Stimulated activated CD8-positive, alpha-beta memory T cell treated with anti-CD3 and anti-CD28 coated beads, Interleukin-4, amount 100 ng/mL, for 1 hour (primary cell): ENCODE measurements at regions not wholly inside any gene's neighbourhood (a gene's known extent, or its start where the extent isn't known, plus 50 kb on each side); places are given as distances from the start of the nearest gene placed in this dataset.

Experiments used
- DNase-seq, 2 donors: peaks; one replicate each; pipeline ENCODE4 v3.0.0-alpha.2; 2020; ENCODE audit warnings: low read depth in 2 of 2, low spot score in 1 of 2

DNA sequence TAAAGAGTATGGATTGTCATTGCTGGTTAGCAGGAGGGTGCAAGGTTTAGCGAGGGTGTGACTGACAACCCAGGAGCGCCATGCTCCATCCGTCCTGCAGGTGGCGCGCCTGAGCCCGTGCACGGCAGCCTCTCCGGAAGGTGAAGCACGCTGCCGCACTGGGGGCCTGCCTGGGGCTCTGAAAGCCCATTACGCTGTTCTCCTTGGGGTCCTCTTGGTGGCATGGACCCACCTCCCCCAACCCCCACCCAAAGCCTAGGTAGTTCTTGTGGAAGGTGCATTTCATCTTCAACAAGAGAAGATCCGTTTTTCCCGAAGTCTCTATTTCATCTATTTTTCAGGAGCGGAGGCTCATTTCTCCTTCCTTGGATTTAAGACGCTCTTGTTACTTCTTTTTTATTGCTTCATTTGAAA lies 197.4 kb upstream of the KCNG1 start:
- DNase-seq, result peak; percentile 7 to 21

DNA sequence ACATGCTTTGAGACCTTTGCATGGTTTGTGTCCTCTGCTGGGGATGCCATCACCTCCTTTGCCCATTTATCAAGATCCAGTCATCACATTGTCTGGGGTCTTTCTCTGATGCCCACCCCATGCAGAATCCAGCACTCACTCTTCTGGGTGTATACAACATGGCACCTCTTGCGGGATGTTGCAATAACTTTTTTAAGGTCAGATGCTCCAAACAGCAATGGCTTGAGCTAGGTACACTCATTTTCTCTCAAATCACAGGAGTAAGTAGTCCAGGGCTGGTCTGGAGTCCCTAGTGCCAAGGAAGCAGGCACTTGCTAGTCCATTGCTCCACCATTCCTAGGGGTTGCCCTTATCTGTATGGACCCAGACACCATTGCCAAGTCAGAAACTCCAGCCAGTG lies 196.6 kb upstream of the KCNG1 start:
- DNase-seq, result no peak

DNA sequence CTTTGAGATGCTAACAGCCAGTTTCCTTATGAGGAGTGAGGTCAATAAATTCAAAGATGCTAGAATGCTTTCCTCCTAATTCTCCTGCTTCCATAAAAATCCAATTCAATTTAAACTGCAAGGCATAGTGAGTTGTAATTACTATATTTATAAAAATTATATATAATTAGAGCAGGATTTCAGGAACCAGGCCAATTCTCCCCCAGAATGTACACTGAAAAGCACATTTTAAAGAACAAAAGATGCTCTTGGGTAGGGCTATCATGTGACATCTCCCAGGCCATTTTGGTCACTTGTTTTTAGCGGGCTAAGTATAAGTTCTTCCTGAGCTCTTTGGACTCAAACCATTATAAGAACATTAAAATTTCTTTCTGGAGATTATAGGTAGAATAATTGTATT lies 195.7 kb upstream of the KCNG1 start:
- no peak for DNase-seq

DNA sequence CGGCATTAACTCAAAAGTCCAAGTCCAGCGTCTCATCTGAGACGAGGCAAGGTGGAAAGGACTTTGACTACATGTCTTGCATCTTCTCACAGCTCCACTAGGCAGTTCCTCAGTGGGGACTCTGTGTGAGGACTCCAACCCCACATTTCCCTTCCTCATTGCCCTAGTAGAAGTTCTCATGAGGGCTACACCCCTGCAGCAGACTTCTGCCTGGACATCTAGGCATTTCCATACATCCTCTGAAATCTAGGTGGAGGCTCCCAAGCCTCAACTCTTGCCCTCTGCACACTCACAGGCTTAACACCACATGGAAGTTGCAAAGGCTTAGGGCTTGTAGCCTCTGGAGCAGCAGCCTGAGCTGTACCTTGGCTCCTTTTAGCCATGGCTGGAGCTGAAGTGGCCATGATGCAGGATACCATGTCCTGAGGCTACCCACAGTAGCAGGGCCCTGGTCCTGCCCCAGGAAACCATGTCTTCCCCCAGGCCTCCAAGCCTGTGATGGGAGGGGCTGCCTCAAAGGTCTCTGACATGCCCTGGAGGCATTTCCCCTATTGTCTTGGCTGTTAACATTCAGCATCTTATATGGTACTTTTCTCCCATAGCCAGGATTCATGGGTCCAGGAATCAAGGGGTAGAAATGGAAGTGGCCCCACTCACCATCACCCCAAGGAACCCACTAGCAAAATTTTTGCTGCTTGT lies 194.6 kb upstream of the KCNG1 start:
- no peak for DNase-seq

DNA sequence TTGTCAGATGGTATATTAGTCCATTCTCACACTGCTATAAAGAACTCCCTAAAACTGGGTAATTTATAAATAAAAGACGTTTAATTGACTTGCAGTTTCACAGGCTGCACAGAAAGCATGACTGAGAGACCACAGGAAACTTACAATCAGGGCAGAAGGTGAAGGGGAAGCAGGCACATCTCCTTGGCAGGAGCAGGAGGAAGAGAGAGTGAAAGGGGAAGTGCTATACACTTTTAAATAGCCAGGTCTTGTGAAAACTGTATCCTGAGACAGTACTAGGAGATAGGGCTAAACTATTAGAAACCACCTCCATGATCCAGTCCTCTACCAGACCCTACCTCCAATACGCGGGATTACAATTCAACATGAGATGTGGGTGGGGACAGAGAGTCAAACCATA lies 193.9 kb upstream of the KCNG1 start:
- DNase-seq, result no peak

DNA sequence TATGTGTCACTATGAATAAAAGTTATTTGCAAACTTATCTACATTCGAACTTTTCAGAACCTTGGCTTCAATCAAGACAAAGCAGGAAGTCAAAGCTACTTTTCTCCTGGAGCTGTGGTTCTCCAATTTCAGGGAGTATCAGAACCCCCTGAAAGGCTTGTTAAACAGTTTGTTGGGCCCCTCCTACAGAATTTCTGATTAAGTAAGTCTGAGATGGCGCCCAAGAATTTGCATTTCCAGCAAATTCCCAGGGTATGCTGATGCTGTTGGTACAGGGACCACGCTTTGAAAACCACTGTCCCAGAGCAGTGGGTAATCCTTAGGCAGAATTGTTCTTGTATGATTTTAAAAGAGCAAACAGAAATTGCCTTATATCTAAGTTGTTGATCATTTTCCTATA lies 189.9 kb upstream of the KCNG1 start:
- no peak for DNase-seq

GRCh38 chr20:51211191-51211590 lies 188.3 kb upstream of the KCNG1 start:
- no peak for DNase-seq

DNA sequence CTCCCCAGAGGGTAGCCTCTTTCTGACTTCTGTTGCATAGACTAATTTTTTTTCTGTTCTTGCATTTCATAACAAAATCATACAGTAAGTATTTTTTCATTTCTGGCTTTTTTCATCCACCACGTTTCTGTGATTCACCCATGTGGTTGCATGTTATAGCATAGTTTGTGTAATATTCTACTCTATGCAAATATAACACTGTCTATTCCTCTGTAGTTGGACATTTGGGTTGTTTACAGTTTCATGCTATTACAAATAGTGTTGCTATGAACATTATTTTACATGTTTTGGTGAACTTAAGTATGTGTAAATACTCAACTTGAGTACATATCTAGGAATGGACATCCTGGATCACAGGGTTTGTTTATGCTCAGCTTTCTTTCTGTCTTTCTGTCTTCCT lies 187.2 kb upstream of the KCNG1 start:
- DNase-seq, result no peak

- no peak for DNase-seq
Observed at GRCh38 chr20:51208162-51208561, 185.3 kb upstream of the KCNG1 start.

- no peak for DNase-seq
Observed at GRCh38 chr20:51206032-51206662, 183.2 kb upstream of the KCNG1 start.

- DNase-seq, result no peak
Observed at GRCh38 chr20:51204794-51205193, 181.9 kb upstream of the KCNG1 start.

DNA sequence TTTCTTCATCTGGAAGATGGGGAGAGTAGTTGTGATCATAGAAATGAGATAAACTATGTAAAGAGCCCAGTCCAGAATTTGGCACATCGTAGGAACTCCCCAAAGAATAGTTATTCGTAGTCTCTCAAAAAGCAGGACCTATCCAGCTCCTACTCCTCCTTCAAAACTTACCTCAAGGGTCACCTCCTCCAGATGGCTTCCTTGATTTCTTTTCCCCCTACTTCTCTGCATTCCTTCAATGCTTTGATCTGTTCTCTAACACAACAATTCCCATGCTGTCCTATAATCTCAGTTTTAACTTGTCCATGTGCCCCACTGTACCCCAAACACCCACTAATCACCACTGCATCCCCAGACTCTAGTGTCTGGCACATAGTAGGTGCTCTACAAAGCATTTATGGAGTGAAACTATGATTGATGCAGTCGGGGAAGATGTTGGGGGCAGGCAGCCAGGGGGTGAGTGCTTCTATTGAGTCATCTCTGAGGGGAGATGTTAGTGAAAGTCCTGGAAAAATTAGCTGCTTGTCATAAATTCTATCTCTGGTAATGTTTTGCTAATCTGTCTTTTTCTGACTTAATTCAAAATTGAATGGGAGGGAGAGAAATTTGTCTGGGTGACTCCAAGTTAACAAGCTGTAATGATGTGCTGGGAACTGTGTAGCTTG lies 181.3 kb upstream of the KCNG1 start:
- no peak for DNase-seq

DNA sequence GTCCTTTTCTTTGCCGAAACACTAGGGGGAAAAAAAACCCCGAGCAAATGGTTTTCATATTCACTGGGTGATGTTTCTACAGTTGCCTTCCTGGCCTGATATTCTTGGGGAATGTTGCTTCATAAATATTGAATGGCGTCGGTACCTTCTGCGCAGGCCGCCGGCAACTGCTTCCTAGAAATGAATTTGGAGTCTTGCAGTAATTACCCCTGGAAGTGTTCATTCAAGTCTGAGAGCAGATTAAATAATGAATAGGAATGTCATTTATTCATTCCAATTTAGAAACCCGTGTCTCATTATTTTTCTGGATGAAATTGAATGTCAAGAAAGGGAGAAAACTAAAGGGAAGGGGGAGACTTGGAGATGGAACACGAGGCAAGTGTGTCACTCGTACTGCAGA lies 179.4 kb upstream of the KCNG1 start:
- DNase-seq, result no peak

DNA sequence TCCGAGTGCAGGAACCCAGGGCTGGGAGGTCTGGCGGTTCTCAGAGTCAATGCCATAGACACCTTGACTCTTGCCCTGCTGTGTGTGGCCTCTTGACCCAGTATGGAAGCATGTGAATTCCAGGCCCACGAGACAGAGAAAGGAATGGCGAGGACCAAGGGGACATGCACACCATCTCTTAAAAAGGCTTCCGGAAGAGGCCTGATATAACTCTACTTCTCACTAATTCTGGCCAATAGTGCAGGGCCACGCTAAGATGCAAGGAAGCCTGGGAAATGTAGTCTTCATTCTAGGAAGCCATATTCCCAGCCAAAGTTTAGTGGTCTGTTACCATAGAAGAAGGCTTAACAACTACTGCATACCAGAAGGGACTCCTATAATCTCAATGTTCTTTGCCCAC lies 177.0 kb upstream of the KCNG1 start:
- no peak for DNase-seq

DNA sequence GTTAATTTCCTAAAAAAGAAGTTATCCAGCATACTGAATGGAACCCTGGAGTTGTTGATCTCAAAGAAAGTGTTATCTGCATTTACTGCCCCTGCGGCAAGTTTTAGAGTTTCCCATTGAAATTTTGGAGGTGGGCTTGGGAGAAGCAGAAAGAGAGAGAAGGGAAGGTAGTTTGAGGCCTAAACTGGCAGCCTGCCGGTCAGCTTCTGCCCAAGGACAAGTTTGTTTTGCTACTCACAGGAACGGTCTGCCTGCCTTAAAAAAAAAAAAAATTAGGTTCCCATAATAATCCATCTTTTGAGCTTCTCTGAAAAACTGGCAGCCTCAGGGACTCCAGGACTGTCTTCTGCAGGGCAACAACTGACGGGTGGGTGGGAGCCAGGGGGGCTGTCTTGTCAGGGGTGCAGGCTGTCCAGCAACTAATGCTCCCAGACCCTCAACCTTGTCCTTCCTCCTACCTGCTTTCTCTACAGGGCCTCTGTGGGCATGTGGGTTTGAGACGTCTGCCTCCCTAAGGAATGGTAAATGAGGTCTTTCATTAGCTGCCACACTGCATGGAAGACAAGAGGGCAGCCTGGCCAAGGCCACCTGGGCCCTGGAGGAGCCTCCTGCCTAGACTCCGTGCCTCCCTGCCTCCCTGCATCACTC lies 176.1 kb upstream of the KCNG1 start:
- no peak for DNase-seq

DNA sequence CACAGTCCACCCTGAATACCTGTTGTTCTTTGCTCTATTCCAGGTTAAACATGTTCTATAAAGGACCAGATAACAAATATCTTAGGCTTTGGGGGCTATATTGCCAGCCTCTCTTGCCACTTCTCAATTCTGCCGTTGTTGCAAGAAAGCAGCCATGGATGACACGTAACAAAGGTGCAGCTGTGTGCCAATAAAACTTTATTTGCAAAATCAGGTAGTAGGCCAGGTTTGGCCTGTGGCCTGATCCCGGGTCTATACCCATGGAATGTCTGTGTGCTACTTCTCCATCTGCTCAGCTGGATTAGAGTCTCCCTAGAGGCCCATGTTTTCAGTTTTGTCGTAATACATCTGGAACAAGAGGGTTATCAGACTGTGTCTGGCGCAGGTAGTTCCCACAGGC lies 175.3 kb upstream of the KCNG1 start:
- DNase-seq, result no peak

- no peak for DNase-seq
Observed at GRCh38 chr20:51196991-51197651, 174.2 kb upstream of the KCNG1 start.

GRCh38 chr20:51195990-51196389 lies 173.1 kb upstream of the KCNG1 start:
- no peak for DNase-seq

DNA sequence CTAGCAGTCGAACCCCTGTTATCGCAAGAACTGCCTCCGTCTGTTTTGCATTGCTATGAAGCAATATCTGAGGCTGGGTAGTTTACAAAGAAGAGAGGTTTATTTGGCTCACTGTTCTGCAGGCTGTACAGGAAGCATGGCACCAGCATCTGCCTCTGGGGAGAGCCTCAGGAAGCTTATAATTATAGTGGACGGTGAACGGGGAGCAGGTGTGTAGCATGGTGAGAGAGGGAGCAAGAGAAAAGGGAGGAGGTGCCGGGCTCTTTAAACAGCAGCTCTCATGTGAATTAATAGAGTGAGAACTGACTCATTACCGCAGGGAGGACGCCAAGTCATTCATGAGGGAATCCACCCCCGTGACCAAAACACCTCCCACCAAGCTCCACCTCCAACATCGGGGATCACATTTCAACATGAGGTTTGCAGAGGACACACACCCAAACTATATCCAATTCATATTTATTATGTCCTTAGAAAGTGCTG lies 172.6 kb upstream of the KCNG1 start:
- no peak for DNase-seq

DNA sequence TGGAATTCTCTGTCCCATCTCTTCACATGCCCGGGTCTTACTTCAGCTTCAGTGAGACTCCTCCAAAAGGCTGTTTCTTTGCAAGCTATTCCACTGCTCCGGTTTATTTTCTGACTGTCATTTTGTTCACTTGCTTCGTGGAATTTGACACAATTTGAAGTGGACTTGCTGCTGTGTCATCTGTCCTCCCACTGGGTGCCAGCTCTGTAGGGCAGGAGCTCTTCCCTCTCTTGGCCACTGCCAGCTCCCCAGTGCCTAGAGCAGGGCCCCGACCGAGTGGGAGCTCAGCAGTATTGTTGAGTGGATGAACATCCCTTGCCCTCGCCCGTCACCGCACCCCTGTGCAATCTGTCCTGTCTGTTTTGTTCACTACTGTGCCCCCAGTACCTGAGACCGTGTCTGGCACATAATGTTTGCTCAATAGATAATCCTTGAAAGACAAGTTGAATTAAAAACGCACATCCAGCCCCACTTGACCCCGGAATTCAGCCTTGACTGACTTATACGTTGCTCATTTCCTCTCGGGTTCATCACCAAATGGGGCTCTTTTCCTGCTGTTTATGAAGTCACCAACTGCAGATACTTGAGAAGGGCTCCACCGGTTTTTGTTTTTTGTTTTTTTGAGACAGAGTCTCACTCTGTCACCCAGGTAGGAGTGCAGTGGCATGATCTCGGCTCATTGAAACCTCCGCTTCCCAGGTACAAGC lies 170.3 kb upstream of the KCNG1 start:
- DNase-seq, result no peak

DNA sequence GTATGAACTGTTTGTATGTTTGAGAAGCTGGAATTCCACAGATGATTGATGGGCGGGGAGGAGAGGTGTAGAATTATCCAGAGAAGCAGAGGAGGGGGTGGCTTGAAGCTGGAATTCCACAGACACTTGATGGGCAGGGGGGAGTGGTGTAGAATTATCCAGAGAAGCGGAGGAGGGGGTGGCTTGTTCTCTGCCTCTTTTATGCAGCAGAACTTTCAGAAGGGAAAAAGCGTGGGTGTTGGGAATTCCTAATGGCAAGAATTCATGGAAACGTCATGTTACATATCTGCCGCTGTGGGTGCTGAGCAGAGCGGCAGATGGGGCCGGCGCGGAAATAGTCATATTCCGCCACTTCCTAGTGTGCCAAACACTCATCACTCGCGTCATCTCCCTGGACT lies 167.9 kb upstream of the KCNG1 start:
- no peak for DNase-seq
